ENCODE measurements at regions not wholly inside any gene's neighbourhood (a gene's known extent, or its start where the extent isn't known, plus 50 kb on each side); places are given as distances from the start of the nearest gene placed in this dataset.

GRCh38 chr14:100438678-100439592 is 115.8 kb downstream of the SLC25A47 start:
- DNase-seq (ENCODE audit: low spot score), result peak; percentile 65

DNA sequence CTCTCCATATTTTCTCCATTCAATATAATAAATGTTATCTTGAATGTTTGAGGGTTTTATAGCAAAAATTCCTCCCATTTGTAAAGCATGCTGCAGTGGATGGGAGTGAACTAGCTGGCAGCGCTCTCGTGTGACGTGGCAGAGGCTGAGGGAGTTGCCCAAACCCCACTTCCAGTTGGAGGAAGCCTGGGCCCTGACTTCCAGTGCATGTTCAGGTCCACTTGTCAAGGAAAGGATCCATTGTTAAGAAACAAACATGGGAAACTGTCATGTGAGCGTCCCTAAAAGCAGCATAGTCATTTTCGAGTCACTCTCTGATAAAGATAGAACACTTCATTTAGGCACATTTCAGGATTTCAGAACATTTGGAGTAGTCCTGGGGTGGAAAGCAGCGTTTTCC is 116.6 kb downstream of the SLC25A47 start:
- no peak for DNase-seq (ENCODE audit: low spot score)

DNA sequence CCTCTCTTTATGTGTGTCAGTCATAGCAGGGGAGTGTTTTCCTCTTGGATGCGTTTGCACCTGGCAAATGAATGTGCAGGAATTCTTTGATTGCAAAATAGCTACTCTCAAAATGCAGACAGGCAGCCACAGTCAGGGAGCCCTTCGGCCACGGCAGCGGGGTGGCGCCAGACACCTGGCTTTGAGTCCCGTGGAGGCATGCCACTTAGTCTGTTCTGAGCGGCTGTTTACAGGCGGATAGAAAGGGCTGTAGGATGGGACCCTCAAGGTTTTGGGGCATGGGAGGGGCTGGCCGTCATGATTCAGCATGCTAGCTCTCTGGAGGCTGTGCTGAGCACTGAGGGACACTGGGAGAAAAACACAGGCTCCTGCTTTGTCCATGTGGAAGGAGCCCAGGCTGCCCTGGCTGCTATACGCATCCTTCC is 117.1 kb downstream of the SLC25A47 start:
- DNase-seq (ENCODE audit: low spot score), result peak; percentile 31

DNA sequence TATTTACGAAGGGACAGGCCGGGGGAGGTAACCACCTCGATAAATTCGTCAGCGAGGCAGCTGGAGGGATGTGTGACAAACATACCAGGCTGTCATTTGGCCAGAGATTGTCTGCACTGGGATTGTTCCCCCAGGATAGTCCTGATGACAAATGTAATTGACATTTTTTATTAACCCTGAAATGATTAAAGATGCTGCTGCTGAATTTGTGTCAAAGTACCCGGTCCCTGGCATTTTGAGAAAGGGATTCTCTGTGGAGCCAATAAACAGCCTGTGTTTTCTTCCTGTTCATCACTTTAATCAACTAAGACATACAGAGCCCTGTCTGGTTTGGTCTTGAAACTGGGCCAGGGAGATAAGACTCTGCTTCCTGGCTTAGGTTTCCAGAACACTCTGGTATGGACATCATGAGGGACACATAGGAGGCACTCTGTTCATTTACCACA is 117.6 kb downstream of the SLC25A47 start:
- DNase-seq (ENCODE audit: low spot score), result no peak

DNA sequence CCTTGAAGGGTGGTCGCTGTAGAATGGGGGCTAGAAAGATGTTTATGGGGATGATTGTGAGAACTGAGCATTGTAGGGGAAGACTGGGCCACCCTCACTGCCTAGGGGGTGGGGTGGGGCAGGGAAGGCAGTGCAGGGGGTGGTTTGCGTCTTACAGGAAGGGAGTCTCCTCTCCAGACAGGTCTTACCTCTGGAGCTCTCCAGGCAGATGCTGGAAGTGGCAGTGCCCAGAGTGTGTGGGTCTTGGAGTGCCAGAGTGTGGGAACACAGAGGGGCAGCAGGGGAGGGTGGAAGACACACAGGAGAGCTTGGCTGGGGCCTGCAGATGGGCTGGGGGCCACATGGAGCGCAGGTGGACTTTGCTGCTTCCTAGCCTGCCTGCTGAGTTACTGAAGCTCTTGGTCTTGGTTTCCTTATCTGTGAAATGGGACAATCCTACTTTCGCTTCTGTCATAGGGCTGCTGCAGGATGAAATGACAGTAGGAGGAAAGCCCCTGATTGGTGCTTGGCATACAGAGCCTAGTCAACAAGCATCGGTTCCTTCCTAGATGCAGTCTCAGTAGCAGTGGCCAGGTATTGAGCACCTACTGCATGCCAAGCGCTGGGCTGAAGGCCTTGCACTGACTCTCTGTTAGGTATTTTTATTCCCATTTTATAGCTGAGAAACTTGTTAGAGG is 118.3 kb downstream of the SLC25A47 start:
- DNase-seq (ENCODE audit: low spot score), result no peak

GRCh38 chr14:100442036-100442435 is 118.9 kb downstream of the SLC25A47 start:
- DNase-seq (ENCODE audit: low spot score), result no peak

DNA sequence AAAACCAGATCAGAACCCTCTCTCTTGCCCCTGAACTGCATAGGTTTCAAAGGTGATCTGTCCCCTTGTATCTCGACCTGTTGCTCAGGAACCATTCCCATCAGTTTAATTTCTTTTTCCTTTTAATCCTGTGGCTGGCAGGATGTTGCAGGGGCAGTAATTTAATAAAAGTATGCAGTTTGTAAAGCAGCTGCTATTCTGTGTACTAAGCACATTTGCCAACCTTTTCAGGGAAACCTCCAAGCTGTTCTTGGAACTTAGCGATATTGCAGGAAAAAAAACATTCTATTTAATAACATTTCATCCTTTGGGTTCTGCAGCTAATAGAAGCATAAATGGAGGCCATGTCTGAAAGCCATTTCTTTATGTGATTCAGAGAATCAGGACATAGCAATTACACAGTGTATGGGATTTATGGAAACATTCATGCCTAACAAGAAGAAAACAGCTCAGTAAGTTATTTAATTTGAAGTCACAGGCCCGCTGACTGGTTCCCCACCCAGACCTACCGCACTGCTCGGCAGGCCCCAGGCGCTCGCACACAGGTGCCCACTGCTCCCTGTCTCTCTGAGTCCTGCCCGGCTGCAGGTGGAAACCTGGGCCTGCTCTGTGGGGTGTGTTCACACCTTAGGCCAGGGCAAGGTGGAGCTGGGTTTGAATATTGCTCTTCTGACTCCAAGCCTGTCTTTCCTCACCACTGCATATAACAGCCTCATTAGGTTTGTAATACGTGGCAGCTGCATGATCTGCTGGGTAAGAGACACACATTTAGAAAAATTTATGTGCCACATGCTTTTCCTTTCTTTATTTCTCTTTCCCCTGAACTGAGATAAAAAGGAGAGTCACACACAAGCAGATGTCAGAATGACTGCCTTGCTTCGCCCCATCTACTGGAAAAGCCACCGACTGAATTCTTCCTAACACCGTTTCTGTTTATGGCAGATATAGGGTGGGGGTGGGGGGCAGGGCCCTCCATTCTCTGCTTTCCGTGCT is 119.7 kb downstream of the SLC25A47 start:
- DNase-seq (ENCODE audit: low spot score), result no peak

DNA sequence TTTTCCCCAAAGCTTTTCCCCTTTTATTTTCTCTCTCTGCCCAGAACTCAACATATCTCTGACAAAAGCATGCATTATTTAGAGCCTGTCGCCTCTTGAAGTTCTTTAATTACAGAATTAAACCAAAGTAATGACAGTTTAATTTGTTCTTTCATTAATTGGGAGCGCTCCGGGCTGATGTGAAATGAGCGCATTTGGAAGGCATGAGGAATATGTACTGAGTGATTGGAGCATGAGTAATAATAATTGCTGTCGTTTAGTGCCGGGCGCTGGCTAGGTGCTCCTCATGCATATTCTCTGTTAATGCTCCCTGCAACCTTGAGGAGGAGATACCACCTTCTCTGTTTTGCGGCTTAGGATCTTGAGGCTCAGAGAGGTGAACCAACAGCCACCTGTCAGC is 120.5 kb downstream of the SLC25A47 start:
- DNase-seq (ENCODE audit: low spot score), result no peak

DNA sequence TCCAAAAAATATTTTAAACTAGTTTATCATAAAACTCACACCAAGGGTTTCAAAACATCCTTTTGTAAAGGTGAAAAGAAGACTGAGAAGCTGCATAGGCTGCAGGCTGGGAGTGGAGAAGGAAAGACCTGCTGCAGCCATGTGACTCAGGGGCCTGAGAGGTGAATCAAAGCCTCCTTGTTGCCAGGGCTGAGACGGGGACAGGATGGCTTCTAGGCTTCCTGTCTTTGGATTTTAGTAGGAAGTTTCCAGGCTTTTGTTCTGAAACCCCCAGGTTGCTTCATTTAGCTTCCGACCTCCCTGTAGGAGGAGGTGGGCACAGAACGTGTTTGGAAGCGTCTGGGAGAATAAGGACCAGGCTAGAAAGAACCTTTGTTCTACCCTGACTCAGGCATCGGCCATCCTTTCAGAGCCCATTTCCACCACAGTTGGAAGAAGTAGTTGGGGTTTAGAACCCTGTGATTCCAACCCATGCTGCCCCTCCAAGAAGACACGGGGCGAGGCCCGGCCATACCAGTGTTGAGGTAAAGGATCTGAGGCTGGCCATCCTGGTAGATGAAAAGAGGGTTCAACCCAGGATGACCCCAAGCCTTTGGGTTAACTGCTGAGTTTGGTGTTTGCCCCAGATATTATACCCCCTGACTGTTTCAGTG is 122.4 kb downstream of the SLC25A47 start:
- no peak for DNase-seq (ENCODE audit: low spot score)

DNA sequence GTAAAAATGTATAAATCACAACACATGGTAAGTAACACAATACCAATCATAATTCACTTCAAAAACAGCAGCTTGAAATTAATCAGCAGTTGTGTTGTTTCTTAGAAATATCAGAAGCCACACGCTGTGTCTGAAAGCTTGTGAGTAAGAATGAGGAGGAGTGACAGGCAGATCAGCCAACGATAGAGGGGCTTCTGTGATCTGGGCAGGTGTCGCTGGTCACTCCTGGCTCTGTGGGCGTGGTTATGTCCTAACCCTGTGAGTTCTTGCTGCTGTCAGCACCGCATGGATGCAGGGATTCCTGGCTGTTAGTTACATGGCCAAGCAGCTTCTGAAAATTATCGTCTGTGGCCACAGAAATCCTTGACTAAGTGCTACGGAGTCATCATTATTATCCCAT is 123.4 kb downstream of the SLC25A47 start:
- no peak for DNase-seq (ENCODE audit: low spot score)

DNA sequence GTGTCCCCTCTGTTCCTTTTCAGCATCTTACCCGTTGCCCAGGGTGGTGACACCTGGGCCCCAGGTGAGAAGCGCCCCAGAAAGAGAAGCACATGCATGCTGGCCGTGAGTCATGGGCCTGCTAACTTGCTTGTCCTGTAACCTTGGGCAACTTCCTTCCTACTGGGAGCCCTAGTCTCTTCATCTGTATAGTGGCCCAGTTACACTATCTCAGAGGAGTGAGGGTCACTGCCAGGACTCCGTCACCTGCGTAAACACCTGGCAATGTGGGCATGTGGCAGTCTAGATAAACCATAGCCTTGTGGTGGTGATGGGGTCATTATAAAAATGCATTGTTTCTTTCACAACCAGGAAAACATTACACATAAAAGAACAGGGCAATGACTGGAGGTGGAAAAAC is 125.2 kb downstream of the SLC25A47 start:
- no peak for DNase-seq (ENCODE audit: low spot score)

- no peak for DNase-seq (ENCODE audit: low spot score)
These were observed 126.3 kb downstream of the SLC25A47 start for GRCh38 chr14:100449225-100449987.

GRCh38 chr14:100450049-100450448 is 126.9 kb downstream of the SLC25A47 start:
- DNase-seq (ENCODE audit: low spot score), result no peak

DNA sequence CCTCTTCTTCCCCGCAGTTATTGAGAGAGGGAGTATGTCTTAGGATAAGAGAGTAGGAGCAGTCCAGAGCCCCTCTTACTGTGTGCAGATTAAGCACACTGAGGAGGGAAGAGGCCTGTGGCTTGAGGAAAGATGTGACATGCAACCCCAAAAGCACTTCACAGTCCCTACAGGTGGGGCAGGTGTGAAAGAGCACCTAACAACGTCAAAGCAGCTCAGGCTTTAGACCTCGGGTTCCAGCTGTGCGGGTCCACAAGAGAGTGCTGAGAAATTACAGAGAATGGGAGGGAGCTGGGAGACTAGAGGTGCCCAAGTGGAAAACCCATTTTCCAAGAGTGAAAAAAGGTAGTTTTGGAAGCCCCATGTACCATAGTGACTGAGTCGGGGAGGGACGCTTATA is 127.6 kb downstream of the SLC25A47 start:
- DNase-seq (ENCODE audit: low spot score), result no peak

GRCh38 chr14:100451264-100451663 is 128.1 kb downstream of the SLC25A47 start:
- no peak for DNase-seq (ENCODE audit: low spot score)

DNA sequence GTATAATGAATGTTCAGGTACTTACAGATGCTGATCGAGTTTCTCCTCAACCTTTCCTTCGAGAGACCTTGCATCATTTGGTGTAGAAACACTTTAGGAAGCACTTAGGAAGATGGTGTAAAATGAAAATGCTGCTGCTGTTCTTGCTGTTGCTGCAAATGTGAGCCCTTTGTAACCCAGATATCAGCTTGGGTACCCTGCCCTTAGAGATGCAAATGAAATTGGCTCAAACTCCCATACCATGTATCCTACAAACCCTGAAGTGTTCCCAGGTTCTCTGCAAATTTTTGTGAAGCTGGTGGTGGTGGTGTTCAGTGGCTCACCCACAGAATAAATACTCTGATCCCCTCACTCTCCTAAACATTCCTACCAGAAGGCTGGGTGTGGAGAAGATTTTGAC is 130.8 kb downstream of the SLC25A47 start:
- DNase-seq (ENCODE audit: low spot score), result no peak

GRCh38 chr14:100454437-100454836 is 131.3 kb downstream of the SLC25A47 start:
- no peak for DNase-seq (ENCODE audit: low spot score)

- DNase-seq (ENCODE audit: low spot score), result no peak
These were observed 123.3 kb downstream of the BEGAIN start for GRCh38 chr14:100463937-100464336.

- DNase-seq (ENCODE audit: low spot score), result no peak
These were observed 120.9 kb downstream of the BEGAIN start for GRCh38 chr14:100466111-100466856.
